B cell (primary cell): ENCODE measurements at regions not wholly inside any gene's neighbourhood (a gene's known extent, or its start where the extent isn't known, plus 50 kb on each side); places are given as distances from the start of the nearest gene placed in this dataset.

Experiments
- CTCF ChIP-seq: fragments of 200-600 bp; IDR thresholded peaks from one replicate; pipeline ENCODE4 v1.8.0; 2022; ENCODE audit warnings: antibody characterized with exemption, mild to moderate bottlenecking
- EZH2 ChIP-seq: IDR thresholded peaks from 2 replicates; pipeline ENCODE4 v1.6.1; 2012; ENCODE audit warnings: borderline replicate concordance, low read depth, mild to moderate bottlenecking, moderate library complexity, low read length; ENCODE audit not compliant: insufficient read depth, poor library complexity, severe bottlenecking

- no peak for TF ChIP-seq CTCF
- TF ChIP-seq EZH2: no peak
Measured at GRCh38 chr5:159536166-159536565, 205.9 kb upstream of the IL12B start.
